A549 (cell line): ENCODE measurements at regions not wholly inside any gene's neighbourhood (a gene's known extent, or its start where the extent isn't known, plus 50 kb on each side); places are given as distances from the start of the nearest gene placed in this dataset.

Experiments used
- ATAC-seq, 2 experiments: fragments of 200-7000 bp in 1 of 2; fragments of >200 bp in 1 of 2; cut with Nextera tagmentation in 1 of 2; cut with Tn5 transposase in 1 of 2; 3 replicates each; pipeline versions ENCODE4 v1.8.0 to v1.9.1; 2018 to 2020; ENCODE audit warnings: mild to moderate bottlenecking in 1 of 2, moderate library complexity in 1 of 2
- CTCF ChIA-PET: fragments of 300-600 bp; sonication (Branson Sonifier 250); formaldehyde crosslinking; extraction: SDS; loops from one replicate; lab custom pipeline; 2021; ENCODE audit warnings: antibody characterized with exemption, inconsistent platforms; lab: Yijun Ruan, JAX
- POLR2A ChIA-PET: fragments of 350-600 bp; formaldehyde crosslinking; extraction: SDS; loops from one replicate; lab custom pipeline; 2021; ENCODE audit warnings: antibody characterized with exemption, inconsistent platforms; lab: Yijun Ruan, JAX
- DNase-seq, 2 experiments: peaks; one replicate each; pipeline versions ENCODE4 v3.0.0 to v3.0.0-alpha.2; 2011 to 2016; ENCODE audit warnings: low read depth in 1 of 2, low spot score in 1 of 2
- FAIRE-seq: peaks from 2 replicates; lab custom pipeline; 2011; peaks lifted over from hg19 to GRCh38; lab: Jason Lieb, UNC
- H3K27ac ChIP-seq, 2 experiments: fragments of >200 bp; sonication (Bioruptor Twin); formaldehyde crosslinking; 3 replicates each; pipeline ENCODE4 v1.5.1; 2016 to 2017
- H3K4me1 ChIP-seq: fragments of >200 bp; sonication (Bioruptor Twin); formaldehyde crosslinking; 3 replicates; pipeline ENCODE4 v1.6.1; 2016
- H3K4me2 ChIP-seq: fragments of >200 bp; sonication (Bioruptor Twin); formaldehyde crosslinking; 3 replicates; pipeline ENCODE4 v1.6.1; 2016
- H3K4me3 ChIP-seq: fragments of >200 bp; sonication (Bioruptor Twin); formaldehyde crosslinking; 3 replicates; pipeline ENCODE4 v1.5.1; 2016
- H3K9me3 ChIP-seq: fragments of >200 bp; sonication (Bioruptor Twin); formaldehyde crosslinking; 3 replicates; pipeline ENCODE4 v1.6.1; 2016
- ATOH8 ChIP-seq: fragments of 250-450 bp; sonication (Bioruptor Pico); IDR thresholded peaks from 2 replicates; pipeline ENCODE4 v1.5.0; 2020; ENCODE audit warnings: low read depth, mild to moderate bottlenecking, moderate library complexity
- CEBPB ChIP-seq, 2 experiments: fragments of >200 bp in 1 of 2; sonication (Bioruptor Twin) in 1 of 2; formaldehyde crosslinking in 1 of 2; IDR thresholded peaks; 2 replicates each; pipeline ENCODE4 v1.6.1; 2012 to 2016
- CHD2 ChIP-seq: fragments of 150-350 bp; IDR thresholded peaks from 2 replicates; pipeline ENCODE4 v1.6.1; 2014; ENCODE audit warnings: low read length; ENCODE audit not compliant: partially characterized antibody
- E2F6 ChIP-seq: IDR thresholded peaks from 2 replicates; pipeline ENCODE4 v1.6.1; 2012; ENCODE audit warnings: low read depth, borderline replicate concordance
- EHF ChIP-seq: fragments of 250-450 bp; sonication (Bioruptor Pico); IDR thresholded peaks from 2 replicates; pipeline ENCODE4 v1.5.0; 2020; ENCODE audit warnings: mild to moderate bottlenecking
- EP300 ChIP-seq, 2 experiments: fragments of >200 bp; sonication (Bioruptor Twin); formaldehyde crosslinking; IDR thresholded peaks; 2 replicates in 1 of 2; 3 replicates in 1 of 2; pipeline ENCODE4 v1.6.1; 2016 to 2017
- FOSL2 ChIP-seq, 2 experiments: fragments of 450-650 bp in 1 of 2; fragments of >200 bp in 1 of 2; sonication (Bioruptor Twin) in 1 of 2; formaldehyde crosslinking; IDR thresholded peaks; 2 replicates each; pipeline versions ENCODE4 v1.5.0 to v1.6.1; 2016 to 2020; ENCODE audit warnings: mild to moderate bottlenecking in 1 of 2, moderate library complexity in 1 of 2
- GATA3 ChIP-seq: IDR thresholded peaks from 2 replicates; pipeline ENCODE4 v1.6.1; 2012; ENCODE audit warnings: borderline replicate concordance
- HES2 ChIP-seq: fragments of >200 bp; sonication (Bioruptor Twin); formaldehyde crosslinking; IDR thresholded peaks from 2 replicates; pipeline ENCODE4 v1.6.1; 2016
- HMGXB4 ChIP-seq: fragments of 250-450 bp; sonication (Bioruptor Pico); IDR thresholded peaks from 2 replicates; pipeline ENCODE4 v1.5.0; 2021; ENCODE audit warnings: mild to moderate bottlenecking, moderate library complexity, borderline replicate concordance
- HOXA7 ChIP-seq: fragments of 250-450 bp; sonication (Bioruptor Pico); IDR thresholded peaks from 2 replicates; pipeline ENCODE4 v1.5.0; 2020; ENCODE audit warnings: mild to moderate bottlenecking, moderate library complexity
- KDM5A ChIP-seq: fragments of 200-600 bp; sonication (generic); IDR thresholded peaks from 2 replicates; pipeline ENCODE4 v1.6.1; 2016; ENCODE audit warnings: antibody characterized with exemption, mild to moderate bottlenecking
- MAFK ChIP-seq: fragments of 450-650 bp; IDR thresholded peaks from 2 replicates; pipeline ENCODE4 v1.6.1; 2014; ENCODE audit not compliant: partially characterized antibody
- MAX ChIP-seq: IDR thresholded peaks from 2 replicates; pipeline ENCODE4 v1.6.1; 2012
- MAZ ChIP-seq: fragments of 150-350 bp; IDR thresholded peaks from 2 replicates; pipeline ENCODE4 v1.6.1; 2014; ENCODE audit warnings: antibody characterized with exemption, low read depth, low read length, borderline replicate concordance
- MYC ChIP-seq: IDR thresholded peaks from 2 replicates; pipeline ENCODE4 v1.6.1; 2012; ENCODE audit warnings: mild to moderate bottlenecking, inconsistent platforms, low read length, improper control_type of control experiment, borderline replicate concordance
- NFE2L2 ChIP-seq: fragments of 150-350 bp; conservative IDR thresholded peaks from 2 replicates; pipeline ENCODE4 v1.6.1; 2014; ENCODE audit warnings: low read length
- NR3C1 ChIP-seq: fragments of >200 bp; sonication (Bioruptor Twin); formaldehyde crosslinking; IDR thresholded peaks from 3 replicates; pipeline ENCODE4 v1.6.1; 2017
- POLR2A ChIP-seq: IDR thresholded peaks from 2 replicates; pipeline ENCODE4 v1.6.1; 2012; ENCODE audit warnings: mild to moderate bottlenecking, low read length
- POLR2AphosphoS2 ChIP-seq: conservative IDR thresholded peaks from 2 replicates; pipeline ENCODE4 v1.6.1; 2012; ENCODE audit warnings: low read length, improper control_type of control experiment, inconsistent platforms
- RAD21 ChIP-seq, 2 experiments: fragments of >200 bp in 1 of 2; sonication (Bioruptor Twin) in 1 of 2; formaldehyde crosslinking in 1 of 2; IDR thresholded peaks in 1 of 2; conservative IDR thresholded peaks in 1 of 2; 2 replicates in 1 of 2; 3 replicates in 1 of 2; pipeline ENCODE4 v1.6.1; 2012 to 2018; ENCODE audit warnings: inconsistent platforms in 1 of 2
- RARB ChIP-seq: fragments of 250-450 bp; sonication (Bioruptor Pico); IDR thresholded peaks from 2 replicates; pipeline ENCODE4 v1.8.0; 2021; ENCODE audit warnings: mild to moderate bottlenecking, moderate library complexity
- RCOR1 ChIP-seq: fragments of 150-350 bp; IDR thresholded peaks from 2 replicates; pipeline ENCODE4 v1.6.1; 2014; ENCODE audit warnings: antibody characterized with exemption, low read length, low read depth
- SMC3 ChIP-seq: fragments of >200 bp; sonication (Bioruptor Twin); formaldehyde crosslinking; IDR thresholded peaks from 3 replicates; pipeline ENCODE4 v1.6.1; 2018; ENCODE audit warnings: inconsistent platforms
- ZC3H11A ChIP-seq: fragments of 450-650 bp; IDR thresholded peaks from 2 replicates; pipeline ENCODE4 v1.6.1; 2014; ENCODE audit warnings: antibody characterized with exemption, mild to moderate bottlenecking
- ZNF302 ChIP-seq: fragments of 250-450 bp; sonication (Bioruptor Pico); IDR thresholded peaks from 2 replicates; pipeline ENCODE4 v1.9.0; 2021; ENCODE audit warnings: inconsistent platforms, mild to moderate bottlenecking, moderate library complexity
- WGBS: methylation state at CpG from one replicate; pipeline ENCODE4 v1.1.6; 2017; ENCODE audit errors: missing lambda C conversion rate; 5-methylcytosine and 5-hydroxymethylcytosine counted together

GRCh38 chr3:117471831-117472230 lies 762.3 kb downstream of the TUSC7 start:
- Histone ChIP-seq H3K4me3 (no peak overlapping the region), H3K4me1 (no peaks in the 10 kb centered on the region), H3K4me2 (no peak overlapping the region), H3K9me3 (no peaks in the 10 kb centered on the region), H3K27ac (no peak overlapping the region)
- CTCF ChIA-PET, result interaction anchor here (0.5 to 1.1 kb wide), 2 partner anchors 140 to 526 kb away, joined by 3 read pairs; no protein-coding TSS in a partner anchor
- WGBS, result 1% methylated on average over 1 of the region's 1 CpG
- POLR2A ChIA-PET, result no interaction called here
- FAIRE-seq, result no peak
- no peak for DNase-seq
- ATAC-seq, result no peak
- TF ChIP-seq HMGXB4 (no peak), RAD21 (conservative IDR thresholded peaks at IDR 0.05 in 1 of 2, IDR thresholded peaks at IDR 0.05 in 1 of 2) (no peak), ATOH8 (CRISPR knock-in tag) (no peak), MAX (no peak), ZC3H11A (no peak), HES2 (no peak), MAZ (no peak), EP300 (IDR thresholded peaks at IDR 0.05) (no peak), RCOR1 (no peak), MYC (no peak), ZNF302 (CRISPR knock-in tag) (no peak), FOSL2 (IDR thresholded peaks at IDR 0.05) (no peak), FOSL2 (CRISPR knock-in tag; IDR thresholded peaks at IDR 0.05) (no peak), POLR2AphosphoS2 (no peak), CEBPB (IDR thresholded peaks at IDR 0.05) (no peak), KDM5A (no peak)

- WGBS, result 46% methylated on average over 8 of the region's 8 CpGs
- H3K4me3 ChIP-seq, result no peak overlapping the region
- no peak for DNase-seq
- TF ChIP-seq POLR2AphosphoS2 (no peak), CHD2 (no peak), POLR2A (no peak), RARB (CRISPR knock-in tag) (no peak), E2F6 (no peak), NR3C1 (no peak), ZC3H11A (no peak), HOXA7 (no peak), EP300 (IDR thresholded peaks at IDR 0.05) (no peak), FOSL2 (IDR thresholded peaks at IDR 0.05) (no peak), FOSL2 (CRISPR knock-in tag; IDR thresholded peaks at IDR 0.05) (no peak), MAZ (no peak), EHF (no peak), MAFK (no peak), KDM5A (no peak), GATA3 (no peak), SMC3 (no peak), NFE2L2 (no peak)
- TF ChIP-seq, all 56 proteins: peak for 0
- ATAC-seq, result no peak
- no peak overlapping the region for H3K4me2 ChIP-seq
- no peaks in the 10 kb centered on the region for H3K4me1 ChIP-seq
- no peak for FAIRE-seq
- H3K27ac ChIP-seq, result no peak overlapping the region
- POLR2A ChIA-PET, result interaction anchor here (0.6 kb wide), 1 partner anchor 1629 kb away, joined by 3 read pairs; no protein-coding TSS in a partner anchor
- no peaks in the 10 kb centered on the region for H3K9me3 ChIP-seq
- CTCF ChIA-PET, result interaction anchor here (0.7 kb wide), 1 partner anchor 25 kb away, joined by 3 read pairs; no protein-coding TSS in a partner anchor
Observed at GRCh38 chr3:117473981-117474538, 764.5 kb downstream of the TUSC7 start.
